AG04449 (cell line): ENCODE measurements at regions not wholly inside any gene's neighbourhood (a gene's known extent, or its start where the extent isn't known, plus 50 kb on each side); places are given as distances from the start of the nearest gene placed in this dataset.

Source experiments
- CTCF ChIA-PET: fragments of 350-600 bp; formaldehyde crosslinking; extraction: SDS; loops from one replicate; lab custom pipeline; 2021; ENCODE audit warnings: antibody characterized with exemption; lab: Yijun Ruan, JAX
- POLR2A ChIA-PET: fragments of 400-600, 350-600 bp; formaldehyde crosslinking; extraction: SDS; loops from one replicate; lab custom pipeline; 2020; ENCODE audit warnings: antibody characterized with exemption, inconsistent platforms; lab: Yijun Ruan, JAX
- DNase-seq: peaks from one replicate; pipeline ENCODE4 v3.0.0-alpha.2; 2010; ENCODE audit warnings: low read depth, low spot score
- H3K4me3 ChIP-seq: 2 replicates; pipeline ENCODE4 v1.5.1; 2011; ENCODE audit warnings: low read depth, mild to moderate bottlenecking, control low read depth, low read length
- CTCF ChIP-seq: IDR thresholded peaks from one replicate; pipeline ENCODE4 v1.5.1; 2011; ENCODE audit warnings: mild to moderate bottlenecking, moderate library complexity, low read length, control low read depth, inconsistent platforms; ENCODE audit not compliant: insufficient read depth; ENCODE audit errors: missing control alignments

GRCh38 chr13:97627566-97627965, 193.6 kb downstream of the RAP2A start:
- DNase-seq = peak; percentile 65
- H3K4me3 ChIP-seq = no peak overlapping the region
- ChIA-PET CTCF (no interaction called here), POLR2A (no interaction called here)
- no peak for TF ChIP-seq CTCF

- TF ChIP-seq CTCF = no peak
- H3K4me3 ChIP-seq = no peak overlapping the region
- POLR2A ChIA-PET = no interaction called here
- CTCF ChIA-PET = no interaction called here
- no peak for DNase-seq
These were observed 195.8 kb downstream of the RAP2A start for GRCh38 chr13:97629601-97630272.

- no peak overlapping the region for H3K4me3 ChIP-seq
- POLR2A ChIA-PET = no interaction called here
- CTCF ChIA-PET = no interaction called here
- DNase-seq = no peak
- no peak for TF ChIP-seq CTCF
These were observed 196.8 kb downstream of the RAP2A start for GRCh38 chr13:97630725-97631124.

GRCh38 chr13:97631158-97631557, 197.2 kb downstream of the RAP2A start:
- POLR2A ChIA-PET = no interaction called here
- CTCF ChIA-PET = no interaction called here
- H3K4me3 ChIP-seq = no peak overlapping the region

GRCh38 chr13:97639236-97639635, 205.3 kb downstream of the RAP2A start:
- POLR2A ChIA-PET = no interaction called here
- CTCF ChIA-PET = no interaction called here
- no peak overlapping the region for H3K4me3 ChIP-seq
- no peak for DNase-seq
- no peak for TF ChIP-seq CTCF

More at GRCh38 chr13:97631158-97631557, 197.2 kb downstream of the RAP2A start:
- DNase-seq = no peak
- no peak for TF ChIP-seq CTCF

GRCh38 chr13:97640268-97640667, 206.3 kb downstream of the RAP2A start:
- no peak for DNase-seq
- no peak overlapping the region for H3K4me3 ChIP-seq
- CTCF ChIA-PET = no interaction called here
- no peak for TF ChIP-seq CTCF
- POLR2A ChIA-PET = no interaction called here
